Loucy (cell line): ENCODE measurements at regions not wholly inside any gene's neighbourhood (a gene's known extent, or its start where the extent isn't known, plus 50 kb on each side); places are given as distances from the start of the nearest gene placed in this dataset.

Experiments used
- EZH2phosphoT487 ChIP-seq: fragments of 200-600 bp; IDR thresholded peaks from 2 replicates; pipeline ENCODE4 v1.6.1; 2018; ENCODE audit warnings: antibody characterized with exemption, mild to moderate bottlenecking, moderate library complexity, borderline replicate concordance
- TF ChIP-seq, protein P1 (sequence below): fragments of 200-600 bp; sonication (generic); conservative IDR thresholded peaks from 2 replicates; pipeline ENCODE4 v1.5.1; 2014; ENCODE audit warnings: mild to moderate bottlenecking, antibody characterized with exemption, low read length

DNA sequence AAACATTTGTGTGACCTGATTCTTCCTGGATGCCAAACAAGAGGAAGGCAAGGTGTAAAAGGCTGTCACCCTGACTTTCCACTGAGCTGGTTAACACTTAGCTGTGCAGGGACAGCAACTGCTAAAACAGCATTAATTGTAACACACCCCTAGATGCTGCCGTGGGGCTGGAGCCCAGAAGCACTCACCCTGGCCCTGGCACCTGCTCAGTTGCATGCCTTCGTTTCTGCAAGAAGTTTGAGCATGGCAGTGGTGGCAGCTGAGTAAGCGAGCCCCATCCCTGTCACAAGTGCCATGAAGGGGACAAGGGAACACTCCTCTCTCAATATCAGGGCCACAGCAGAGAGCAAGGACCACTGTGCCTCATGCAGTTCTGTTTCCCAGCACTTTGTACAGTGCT, 330.2 kb downstream of the TMEM114 start:
- TF ChIP-seq EZH2phosphoT487, result no peak
- TF ChIP-seq, protein P1, sequence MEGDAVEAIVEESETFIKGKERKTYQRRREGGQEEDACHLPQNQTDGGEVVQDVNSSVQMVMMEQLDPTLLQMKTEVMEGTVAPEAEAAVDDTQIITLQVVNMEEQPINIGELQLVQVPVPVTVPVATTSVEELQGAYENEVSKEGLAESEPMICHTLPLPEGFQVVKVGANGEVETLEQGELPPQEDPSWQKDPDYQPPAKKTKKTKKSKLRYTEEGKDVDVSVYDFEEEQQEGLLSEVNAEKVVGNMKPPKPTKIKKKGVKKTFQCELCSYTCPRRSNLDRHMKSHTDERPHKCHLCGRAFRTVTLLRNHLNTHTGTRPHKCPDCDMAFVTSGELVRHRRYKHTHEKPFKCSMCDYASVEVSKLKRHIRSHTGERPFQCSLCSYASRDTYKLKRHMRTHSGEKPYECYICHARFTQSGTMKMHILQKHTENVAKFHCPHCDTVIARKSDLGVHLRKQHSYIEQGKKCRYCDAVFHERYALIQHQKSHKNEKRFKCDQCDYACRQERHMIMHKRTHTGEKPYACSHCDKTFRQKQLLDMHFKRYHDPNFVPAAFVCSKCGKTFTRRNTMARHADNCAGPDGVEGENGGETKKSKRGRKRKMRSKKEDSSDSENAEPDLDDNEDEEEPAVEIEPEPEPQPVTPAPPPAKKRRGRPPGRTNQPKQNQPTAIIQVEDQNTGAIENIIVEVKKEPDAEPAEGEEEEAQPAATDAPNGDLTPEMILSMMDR, result no peak
